AG04449 (cell line): ENCODE measurements at regions not wholly inside any gene's neighbourhood (a gene's known extent, or its start where the extent isn't known, plus 50 kb on each side); places are given as distances from the start of the nearest gene placed in this dataset.

Experiments
- CTCF ChIA-PET: fragments of 350-600 bp; formaldehyde crosslinking; extraction: SDS; loops from one replicate; lab custom pipeline; 2021; ENCODE audit warnings: antibody characterized with exemption; lab: Yijun Ruan, JAX
- POLR2A ChIA-PET: fragments of 400-600, 350-600 bp; formaldehyde crosslinking; extraction: SDS; loops from one replicate; lab custom pipeline; 2020; ENCODE audit warnings: antibody characterized with exemption, inconsistent platforms; lab: Yijun Ruan, JAX
- DNase-seq: peaks from one replicate; pipeline ENCODE4 v3.0.0-alpha.2; 2010; ENCODE audit warnings: low read depth, low spot score
- H3K4me3 ChIP-seq: 2 replicates; pipeline ENCODE4 v1.5.1; 2011; ENCODE audit warnings: low read depth, mild to moderate bottlenecking, control low read depth, low read length
- CTCF ChIP-seq: IDR thresholded peaks from one replicate; pipeline ENCODE4 v1.5.1; 2011; ENCODE audit warnings: mild to moderate bottlenecking, moderate library complexity, low read length, control low read depth, inconsistent platforms; ENCODE audit not compliant: insufficient read depth; ENCODE audit errors: missing control alignments

GRCh38 chr2:155223781-155224406 lies 525.4 kb downstream of the KCNJ3 start:
- no peak for TF ChIP-seq CTCF
- no peak overlapping the region for H3K4me3 ChIP-seq
- no peak for DNase-seq
- CTCF ChIA-PET, result no interaction called here
- POLR2A ChIA-PET, result no interaction called here

DNA sequence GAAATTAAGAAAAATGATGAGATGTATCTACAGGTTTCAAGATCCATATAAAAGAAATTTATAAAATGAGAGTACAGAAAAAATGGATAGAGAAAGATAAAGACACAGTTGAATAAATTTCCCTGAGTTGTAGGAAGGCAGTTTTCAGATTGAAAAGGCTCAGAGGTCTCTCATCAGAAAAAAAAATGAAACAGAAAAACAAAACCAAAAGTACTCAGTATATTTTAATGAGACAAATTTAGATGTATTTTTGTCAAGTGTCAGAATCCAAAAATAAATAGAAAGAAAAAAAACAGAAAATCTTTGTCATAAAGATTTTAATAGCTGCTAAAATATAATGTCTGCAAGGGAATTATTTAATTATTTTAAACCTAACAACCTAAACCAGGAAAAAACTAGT lies 520.5 kb downstream of the KCNJ3 start:
- DNase-seq, result no peak
- ChIA-PET CTCF (no interaction called here), POLR2A (no interaction called here)
- no peak overlapping the region for H3K4me3 ChIP-seq
- no peak for TF ChIP-seq CTCF

DNA sequence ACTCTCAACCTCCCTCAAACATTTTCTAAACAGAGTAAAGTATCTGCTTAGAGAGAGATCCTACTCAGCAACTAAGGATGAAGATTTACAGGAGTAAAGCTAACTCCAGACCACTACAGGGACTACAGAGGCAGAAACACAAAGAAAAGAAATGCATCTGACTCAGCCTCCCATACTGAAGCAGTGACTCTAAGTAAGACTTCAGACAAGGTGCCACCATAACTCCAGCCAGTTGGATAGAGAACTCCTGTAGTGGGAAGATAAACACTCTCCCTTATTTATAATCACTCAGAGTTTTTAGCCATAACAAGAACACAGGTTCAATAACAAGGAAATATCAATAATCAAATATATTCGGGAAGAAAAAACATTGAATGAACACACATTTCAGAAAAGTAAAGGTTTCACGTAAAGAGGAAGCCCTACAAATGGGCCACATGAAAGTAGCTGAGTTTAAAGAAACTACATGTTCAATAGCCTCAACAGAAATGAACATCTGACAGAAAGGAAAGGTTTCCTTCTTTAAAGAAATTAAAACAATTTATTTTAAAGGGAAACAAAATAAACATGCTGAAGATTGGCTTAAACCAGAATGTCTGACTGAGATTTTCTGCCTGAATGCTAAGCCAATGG lies 519.9 kb downstream of the KCNJ3 start:
- H3K4me3 ChIP-seq, result no peak overlapping the region
- DNase-seq, result no peak
- no peak for TF ChIP-seq CTCF
- ChIA-PET POLR2A (no interaction called here), CTCF (no interaction called here)

- no peak overlapping the region for H3K4me3 ChIP-seq
- ChIA-PET POLR2A (no interaction called here), CTCF (no interaction called here)
- DNase-seq, result no peak
- no peak for TF ChIP-seq CTCF
Measured at GRCh38 chr2:155215037-155215707, 516.7 kb downstream of the KCNJ3 start.

DNA sequence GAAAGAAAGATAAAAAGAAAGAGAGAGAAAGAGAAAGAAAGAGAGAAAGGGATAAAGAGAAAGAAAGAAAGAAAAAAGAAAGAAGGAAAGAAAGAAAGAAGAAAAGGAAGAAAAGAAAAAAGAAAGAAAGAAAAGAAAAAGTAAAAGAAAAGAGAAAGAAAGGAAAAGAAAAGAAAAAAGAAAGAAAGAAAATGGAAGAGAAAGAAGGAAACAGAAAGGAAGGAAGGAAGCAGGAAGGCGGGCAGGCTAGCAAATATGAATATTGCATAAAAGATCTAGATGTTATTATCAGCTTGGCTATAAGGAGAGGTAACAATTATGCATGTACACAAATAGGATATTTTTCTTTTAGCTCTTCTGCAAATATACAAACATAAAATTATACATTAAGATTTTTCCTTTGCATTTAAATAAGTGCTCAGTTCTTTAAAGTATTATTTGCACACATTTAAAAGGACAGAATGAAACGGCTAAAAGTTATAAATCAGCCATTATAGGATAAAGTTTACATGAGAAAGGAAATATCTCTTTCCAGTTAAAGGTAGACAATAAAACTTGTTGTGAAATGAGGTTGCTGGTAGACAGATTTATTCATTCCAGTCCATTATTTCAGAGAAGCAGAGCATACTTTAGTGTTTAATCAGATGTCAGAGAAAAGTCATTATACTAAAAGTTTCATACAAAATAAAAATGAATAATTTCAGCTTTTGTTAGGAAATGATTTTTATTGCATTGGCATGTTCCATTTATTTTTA lies 511.4 kb downstream of the KCNJ3 start:
- POLR2A ChIA-PET, result no interaction called here
- TF ChIP-seq CTCF, result no peak
- no peak for DNase-seq
- no peak overlapping the region for H3K4me3 ChIP-seq
- CTCF ChIA-PET, result no interaction called here

DNA sequence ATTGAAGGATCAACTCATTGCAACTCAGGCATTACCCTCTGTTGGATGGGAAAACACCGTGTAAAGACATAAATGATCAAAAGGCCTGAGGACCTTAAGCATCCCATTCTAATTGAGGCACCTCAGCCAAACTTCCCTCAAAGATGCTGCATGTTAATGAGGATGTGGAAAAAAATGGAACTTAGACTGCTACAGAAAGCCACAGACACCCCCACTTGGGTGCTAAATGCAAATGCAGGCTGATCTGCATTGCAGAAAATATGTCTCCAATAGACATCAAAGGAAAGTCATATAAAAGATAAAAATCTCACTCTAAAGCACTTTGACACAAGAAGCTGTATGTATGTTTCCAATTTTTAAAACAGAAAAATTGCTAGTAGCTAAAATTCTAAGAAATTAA lies 504.7 kb downstream of the KCNJ3 start:
- no peak for TF ChIP-seq CTCF
- H3K4me3 ChIP-seq, result no peak overlapping the region
- DNase-seq, result no peak
- ChIA-PET CTCF (no interaction called here), POLR2A (no interaction called here)
